ENCODE measurements at regions not wholly inside any gene's neighbourhood (a gene's known extent, or its start where the extent isn't known, plus 50 kb on each side); places are given as distances from the start of the nearest gene placed in this dataset.

GRCh38 chr1:21346365-21347071 lies 56.3 kb upstream of the ECE1 start:
- Mint-ChIP-seq H3K36me3 (ENCODE audit: insufficient read depth, unreplicated experiment) (no peaks in the 10 kb centered on the region), H3K27ac (ENCODE audit: unreplicated experiment) (no peak overlapping the region), H3K9me3 (ENCODE audit: low read depth, unreplicated experiment) (no peaks in the 10 kb centered on the region), H3K27me3 (ENCODE audit: unreplicated experiment) (no peaks in the 10 kb centered on the region), H3K4me1 (ENCODE audit: low read depth, unreplicated experiment) (peaks cover 17% of the 10 kb centered on the region), H3K4me3 (ENCODE audit: low read depth, unreplicated experiment) (no peak overlapping the region)
- TF ChIP-seq CTCF (IDR thresholded peaks at IDR 0.05; ENCODE audit: unreplicated experiment), result no peak
- DNase-seq, result no peak
- BruUV-seq (replicated peaks), result no TSS peak
- intact Hi-C loops (cut with micrococcal nuclease; ENCODE audit: unreplicated experiment), result no loop called here
- CTCF ChIA-PET, result no interaction called here

- no peak for DNase-seq
- intact Hi-C loops (cut with micrococcal nuclease; ENCODE audit: unreplicated experiment), result no loop called here
- no peak for TF ChIP-seq CTCF (IDR thresholded peaks at IDR 0.05; ENCODE audit: unreplicated experiment)
- H3K36me3 Mint-ChIP-seq (ENCODE audit: insufficient read depth, unreplicated experiment), result no peaks in the 10 kb centered on the region
- no peaks in the 10 kb centered on the region for H3K27me3 Mint-ChIP-seq (ENCODE audit: unreplicated experiment)
- H3K4me1 Mint-ChIP-seq (ENCODE audit: low read depth, unreplicated experiment), result peaks cover 32% of the 10 kb centered on the region
- CTCF ChIA-PET, result interaction anchor here (1.1 to 1.8 kb wide), 4 partner anchors 11 to 90 kb away, joined by 3 to 7 read pairs (median 4); no protein-coding TSS in a partner anchor
- no peak overlapping the region for H3K27ac Mint-ChIP-seq (ENCODE audit: unreplicated experiment)
- no peak overlapping the region for H3K4me3 Mint-ChIP-seq (ENCODE audit: low read depth, unreplicated experiment)
- no peaks in the 10 kb centered on the region for H3K9me3 Mint-ChIP-seq (ENCODE audit: low read depth, unreplicated experiment)
- no TSS peak for BruUV-seq (replicated peaks)
Measured at GRCh38 chr1:21344750-21345443, 54.6 kb upstream of the ECE1 start.

DNA sequence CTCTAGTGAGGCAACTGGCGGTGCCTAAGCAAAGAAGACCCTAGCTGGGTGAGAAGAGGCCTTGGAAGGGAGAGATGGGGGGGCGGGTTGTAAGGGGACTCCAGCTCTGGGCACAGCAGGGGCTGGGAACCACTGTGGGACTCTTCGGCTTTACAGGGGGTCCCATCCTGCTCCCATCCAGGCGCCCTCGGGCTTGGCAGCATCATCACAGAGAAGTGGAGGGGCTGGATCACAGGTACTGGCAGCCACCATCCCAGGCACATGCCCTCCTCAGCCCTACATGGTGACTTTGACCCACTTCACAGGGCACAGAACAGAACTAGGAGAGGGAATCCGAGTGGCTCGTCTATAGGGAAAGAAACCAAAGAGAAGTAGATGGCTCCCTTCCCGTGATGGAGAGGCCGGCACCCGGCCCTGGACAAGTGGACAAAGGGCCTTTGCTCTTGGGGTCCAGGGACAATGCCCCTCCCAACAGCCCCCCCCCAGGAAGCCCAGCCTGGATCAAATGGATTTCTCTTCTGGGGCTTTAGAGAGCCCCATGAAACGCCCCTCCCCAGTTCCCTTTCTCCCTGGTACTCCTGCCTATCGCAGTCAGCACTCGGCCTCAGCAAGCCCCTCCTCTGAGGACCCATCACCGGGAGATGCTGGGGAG lies 54.0 kb upstream of the ECE1 start:
- Mint-ChIP-seq H3K4me3 (ENCODE audit: low read depth, unreplicated experiment) (no peak overlapping the region), H3K27me3 (ENCODE audit: unreplicated experiment) (no peaks in the 10 kb centered on the region), H3K4me1 (ENCODE audit: low read depth, unreplicated experiment) (peaks cover 39% of the 10 kb centered on the region), H3K36me3 (ENCODE audit: insufficient read depth, unreplicated experiment) (no peaks in the 10 kb centered on the region), H3K27ac (ENCODE audit: unreplicated experiment) (no peak overlapping the region), H3K9me3 (ENCODE audit: low read depth, unreplicated experiment) (no peaks in the 10 kb centered on the region)
- intact Hi-C loops (cut with micrococcal nuclease; ENCODE audit: unreplicated experiment), result no loop called here
- no TSS peak for BruUV-seq (replicated peaks)
- no peak for TF ChIP-seq CTCF (IDR thresholded peaks at IDR 0.05; ENCODE audit: unreplicated experiment)
- DNase-seq, result no peak
- CTCF ChIA-PET, result interaction anchor here (1.3 to 1.8 kb wide), 2 partner anchors 82 to 89 kb away, joined by 4 to 5 read pairs; no protein-coding TSS in a partner anchor

DNA sequence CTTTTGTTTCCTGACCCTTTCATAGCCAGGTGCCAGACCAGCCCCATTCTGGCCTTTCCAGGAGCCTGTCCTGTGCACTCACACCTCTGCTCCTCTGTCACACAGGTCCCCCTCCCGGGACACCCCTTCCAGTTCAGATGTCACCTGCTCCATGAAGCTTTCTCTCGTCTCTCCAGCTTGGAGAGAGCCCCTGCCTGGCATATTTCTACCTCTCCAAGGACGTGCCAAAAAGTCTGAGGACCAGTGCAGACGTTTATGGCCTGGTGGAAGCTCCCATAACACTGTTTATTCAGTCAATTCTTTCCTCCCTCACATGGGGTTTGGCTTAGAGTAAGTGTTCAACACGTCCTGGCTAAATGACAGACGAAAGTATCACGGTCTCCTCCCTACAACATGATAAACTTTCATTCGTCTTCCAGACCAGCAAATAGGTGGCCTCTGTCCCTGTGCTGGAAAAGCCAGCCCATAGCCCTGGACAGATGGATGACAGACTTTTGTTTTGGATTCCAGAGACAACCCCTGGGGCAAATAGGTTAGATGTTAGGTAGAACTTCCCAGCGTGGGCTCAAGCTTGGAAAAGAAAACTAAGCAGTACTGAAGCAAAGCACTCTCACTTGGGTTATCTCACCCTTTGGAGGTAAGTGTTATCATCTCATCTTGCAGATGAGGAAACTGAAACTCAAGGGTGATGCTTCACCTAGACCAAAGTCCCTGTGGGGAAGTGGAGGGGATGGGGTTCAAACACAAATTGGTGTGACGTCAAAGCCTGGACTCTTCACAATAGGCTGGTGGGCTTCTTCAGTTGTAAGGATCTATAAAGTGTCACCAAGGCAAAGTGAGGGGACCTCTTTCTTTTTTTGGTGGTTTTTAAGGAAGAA lies 52.9 kb upstream of the ECE1 start:
- CTCF ChIA-PET, result no interaction called here
- no peak for DNase-seq
- Mint-ChIP-seq H3K36me3 (ENCODE audit: insufficient read depth, unreplicated experiment) (no peaks in the 10 kb centered on the region), H3K9me3 (ENCODE audit: low read depth, unreplicated experiment) (no peaks in the 10 kb centered on the region), H3K27me3 (ENCODE audit: unreplicated experiment) (no peaks in the 10 kb centered on the region), H3K27ac (ENCODE audit: unreplicated experiment) (no peak overlapping the region), H3K4me3 (ENCODE audit: low read depth, unreplicated experiment) (no peak overlapping the region), H3K4me1 (ENCODE audit: low read depth, unreplicated experiment) (peaks cover 49% of the 10 kb centered on the region)
- intact Hi-C loops (cut with micrococcal nuclease; ENCODE audit: unreplicated experiment), result no loop called here
- TF ChIP-seq CTCF (IDR thresholded peaks at IDR 0.05; ENCODE audit: unreplicated experiment), result no peak
- TSS peak; percentile 30 for BruUV-seq (replicated peaks)
